ENCODE measurements at regions not wholly inside any gene's neighbourhood (a gene's known extent, or its start where the extent isn't known, plus 50 kb on each side); places are given as distances from the start of the nearest gene placed in this dataset.

DNA sequence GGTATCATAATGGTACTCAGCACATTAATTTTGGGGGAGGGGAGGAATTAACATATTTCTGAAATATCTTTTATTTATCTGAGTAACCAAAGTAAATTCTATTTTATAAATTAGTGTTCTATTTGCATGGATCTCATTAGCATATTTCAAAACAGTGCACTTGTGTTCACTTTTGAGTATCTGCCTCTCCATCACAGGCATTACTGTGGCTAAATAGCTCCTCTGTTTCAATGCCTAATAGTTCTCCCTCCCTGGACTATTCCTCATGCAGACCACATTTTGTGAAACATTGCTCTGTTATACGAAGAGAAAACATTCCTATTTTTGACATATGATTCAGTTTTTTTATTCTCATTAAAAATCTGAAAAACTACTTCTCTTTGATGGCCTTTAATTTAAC is 1127.8 kb downstream of the TUSC7 start:
- DNase-seq (ENCODE audit: low read depth) (no peak), FAIRE-seq (no peak)
- Mint-ChIP-seq H3K27me3 (ENCODE audit: low read depth, unreplicated experiment) (peaks cover 2% of the 10 kb centered on the region), H3K9me3 (ENCODE audit: unreplicated experiment) (no peaks in the 10 kb centered on the region), H3K27ac (ENCODE audit: unreplicated experiment) (no peak overlapping the region), H3K4me3 (ENCODE audit: unreplicated experiment) (no peak overlapping the region), H3K4me1 (ENCODE audit: low read depth, unreplicated experiment) (no peaks in the 10 kb centered on the region), H3K36me3 (ENCODE audit: low read depth, unreplicated experiment) (no peaks in the 10 kb centered on the region)
- Histone ChIP-seq H3K4me2 (ENCODE audit: low read length) (no peak overlapping the region), H3K4me3 (ENCODE audit: insufficient read depth, low read depth, low read length) (no peak overlapping the region), H3K27me3 (ENCODE audit: insufficient read depth, low read length) (no peaks in the 10 kb centered on the region), H4K20me1 (ENCODE audit: insufficient read depth, low read length) (no peaks in the 10 kb centered on the region), H2AFZ (ENCODE audit: low read depth, low read length) (no peak overlapping the region), H3K4me1 (ENCODE audit: insufficient read depth, low read length) (no peaks in the 10 kb centered on the region), H3K79me2 (ENCODE audit: insufficient read depth, low read length) (no peaks in the 10 kb centered on the region), H3K9ac (ENCODE audit: low read length) (no peak overlapping the region), H3K36me3 (ENCODE audit: insufficient read depth, low read length) (no peaks in the 10 kb centered on the region), H3K27ac (ENCODE audit: low read depth, low read length) (no peak overlapping the region), H3K9me3 (ENCODE audit: insufficient read depth, low read depth, low read length) (no peaks in the 10 kb centered on the region)
- TF ChIP-seq, protein P1, sequence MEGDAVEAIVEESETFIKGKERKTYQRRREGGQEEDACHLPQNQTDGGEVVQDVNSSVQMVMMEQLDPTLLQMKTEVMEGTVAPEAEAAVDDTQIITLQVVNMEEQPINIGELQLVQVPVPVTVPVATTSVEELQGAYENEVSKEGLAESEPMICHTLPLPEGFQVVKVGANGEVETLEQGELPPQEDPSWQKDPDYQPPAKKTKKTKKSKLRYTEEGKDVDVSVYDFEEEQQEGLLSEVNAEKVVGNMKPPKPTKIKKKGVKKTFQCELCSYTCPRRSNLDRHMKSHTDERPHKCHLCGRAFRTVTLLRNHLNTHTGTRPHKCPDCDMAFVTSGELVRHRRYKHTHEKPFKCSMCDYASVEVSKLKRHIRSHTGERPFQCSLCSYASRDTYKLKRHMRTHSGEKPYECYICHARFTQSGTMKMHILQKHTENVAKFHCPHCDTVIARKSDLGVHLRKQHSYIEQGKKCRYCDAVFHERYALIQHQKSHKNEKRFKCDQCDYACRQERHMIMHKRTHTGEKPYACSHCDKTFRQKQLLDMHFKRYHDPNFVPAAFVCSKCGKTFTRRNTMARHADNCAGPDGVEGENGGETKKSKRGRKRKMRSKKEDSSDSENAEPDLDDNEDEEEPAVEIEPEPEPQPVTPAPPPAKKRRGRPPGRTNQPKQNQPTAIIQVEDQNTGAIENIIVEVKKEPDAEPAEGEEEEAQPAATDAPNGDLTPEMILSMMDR (IDR thresholded peaks at IDR 0.05; ENCODE audit: insufficient read depth, low read depth, low read length), result no peak
- no peak for TF ChIP-seq EZH2 (IDR thresholded peaks at IDR 0.05; ENCODE audit: insufficient read depth, low read length)

DNA sequence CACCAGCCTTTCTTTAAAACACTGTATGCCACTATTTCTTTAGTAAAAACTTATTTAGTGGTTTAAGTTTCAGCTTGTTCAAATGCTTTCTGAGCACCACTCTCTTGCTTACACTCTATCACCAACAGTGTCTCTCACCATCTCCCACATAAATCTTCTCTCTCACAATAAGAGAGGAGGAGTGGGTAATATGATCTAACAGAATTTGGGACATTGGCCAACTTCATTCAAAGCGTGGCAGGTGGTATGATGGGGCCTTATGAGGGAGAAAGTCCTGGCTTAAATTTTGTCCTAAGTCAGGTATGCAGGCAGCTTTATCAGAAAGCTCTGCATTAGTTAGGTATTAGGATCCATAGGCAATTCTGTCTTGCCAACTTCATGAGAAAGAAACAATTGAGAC is 1132.5 kb downstream of the TUSC7 start:
- DNase-seq (ENCODE audit: low read depth), result no peak
- no peaks in the 10 kb centered on the region for H3K9me3 Mint-ChIP-seq (ENCODE audit: unreplicated experiment)
- H3K27ac Mint-ChIP-seq (ENCODE audit: unreplicated experiment), result no peak overlapping the region
- Histone ChIP-seq H3K9me3 (ENCODE audit: insufficient read depth, low read depth, low read length) (no peaks in the 10 kb centered on the region), H2AFZ (ENCODE audit: low read depth, low read length) (no peak overlapping the region), H3K9ac (ENCODE audit: low read length) (no peak overlapping the region), H3K27ac (ENCODE audit: low read depth, low read length) (no peak overlapping the region), H3K27me3 (ENCODE audit: insufficient read depth, low read length) (no peaks in the 10 kb centered on the region), H3K4me3 (ENCODE audit: insufficient read depth, low read depth, low read length) (no peak overlapping the region), H3K4me1 (ENCODE audit: insufficient read depth, low read length) (peaks cover 4% of the 10 kb centered on the region), H3K79me2 (ENCODE audit: insufficient read depth, low read length) (no peaks in the 10 kb centered on the region), H3K4me2 (ENCODE audit: low read length) (no peak overlapping the region), H3K36me3 (ENCODE audit: insufficient read depth, low read length) (no peaks in the 10 kb centered on the region), H4K20me1 (ENCODE audit: insufficient read depth, low read length) (no peaks in the 10 kb centered on the region)
- H3K27me3 Mint-ChIP-seq (ENCODE audit: low read depth, unreplicated experiment), result peaks cover 2% of the 10 kb centered on the region
- no peaks in the 10 kb centered on the region for H3K36me3 Mint-ChIP-seq (ENCODE audit: low read depth, unreplicated experiment)
- H3K4me1 Mint-ChIP-seq (ENCODE audit: low read depth, unreplicated experiment), result peaks cover 12% of the 10 kb centered on the region
- TF ChIP-seq, protein P1 (IDR thresholded peaks at IDR 0.05; ENCODE audit: insufficient read depth, low read depth, low read length), result no peak
- TF ChIP-seq EZH2 (IDR thresholded peaks at IDR 0.05; ENCODE audit: insufficient read depth, low read length), result no peak
- FAIRE-seq, result no peak
- H3K4me3 Mint-ChIP-seq (ENCODE audit: unreplicated experiment), result no peak overlapping the region

DNA sequence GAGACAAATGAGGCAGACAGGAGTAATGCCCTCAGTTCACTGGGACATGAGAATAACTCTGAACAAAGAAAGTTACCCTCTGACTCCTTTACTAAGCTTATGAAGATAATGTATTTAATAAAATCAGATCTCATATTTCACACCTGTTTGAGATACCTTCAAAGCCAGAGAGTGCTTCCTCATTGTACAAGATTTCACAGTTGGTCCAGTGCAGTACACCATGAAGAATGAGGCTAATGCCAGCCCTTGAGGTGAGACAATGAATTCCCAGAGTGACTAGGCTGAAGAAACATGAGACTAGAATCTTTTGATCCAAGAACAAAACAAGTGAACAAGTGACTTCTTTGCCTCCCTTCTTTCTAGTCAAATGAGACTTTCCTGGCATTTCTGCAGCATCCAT is 1133.8 kb downstream of the TUSC7 start:
- Histone ChIP-seq H3K4me1 (ENCODE audit: insufficient read depth, low read length) (peaks cover 4% of the 10 kb centered on the region), H3K4me3 (ENCODE audit: insufficient read depth, low read depth, low read length) (no peak overlapping the region), H3K27ac (ENCODE audit: low read depth, low read length) (no peak overlapping the region), H3K36me3 (ENCODE audit: insufficient read depth, low read length) (no peaks in the 10 kb centered on the region), H3K27me3 (ENCODE audit: insufficient read depth, low read length) (no peaks in the 10 kb centered on the region), H3K4me2 (ENCODE audit: low read length) (no peak overlapping the region), H3K79me2 (ENCODE audit: insufficient read depth, low read length) (no peaks in the 10 kb centered on the region), H3K9ac (ENCODE audit: low read length) (no peak overlapping the region), H3K9me3 (ENCODE audit: insufficient read depth, low read depth, low read length) (no peaks in the 10 kb centered on the region), H2AFZ (ENCODE audit: low read depth, low read length) (no peak overlapping the region), H4K20me1 (ENCODE audit: insufficient read depth, low read length) (no peaks in the 10 kb centered on the region)
- no peaks in the 10 kb centered on the region for H3K36me3 Mint-ChIP-seq (ENCODE audit: low read depth, unreplicated experiment)
- DNase-seq (ENCODE audit: low read depth) (no peak), FAIRE-seq (no peak)
- TF ChIP-seq, protein P1 (IDR thresholded peaks at IDR 0.05; ENCODE audit: insufficient read depth, low read depth, low read length), result no peak
- TF ChIP-seq EZH2 (IDR thresholded peaks at IDR 0.05; ENCODE audit: insufficient read depth, low read length), result no peak
- H3K27ac Mint-ChIP-seq (ENCODE audit: unreplicated experiment), result no peak overlapping the region
- peaks cover 12% of the 10 kb centered on the region for H3K4me1 Mint-ChIP-seq (ENCODE audit: low read depth, unreplicated experiment)
- no peaks in the 10 kb centered on the region for H3K9me3 Mint-ChIP-seq (ENCODE audit: unreplicated experiment)
- H3K4me3 Mint-ChIP-seq (ENCODE audit: unreplicated experiment), result no peak overlapping the region
- peaks cover 2% of the 10 kb centered on the region for H3K27me3 Mint-ChIP-seq (ENCODE audit: low read depth, unreplicated experiment)

Data from astrocyte (in vitro differentiated cells and primary cell).